Colon (tissue), 2 donors: ENCODE measurements at regions not wholly inside any gene's neighbourhood (a gene's known extent, or its start where the extent isn't known, plus 50 kb on each side); places are given as distances from the start of the nearest gene placed in this dataset.

Source experiments
- FAIRE-seq: peaks from 2 replicates; lab custom pipeline; 2012; peaks lifted over from hg19 to GRCh38; lab: Jason Lieb, UNC
- donor health status: control.
- donor health status: control.

- no peak for FAIRE-seq
Observed at GRCh38 chr6:139654888-139655782, 280.7 kb upstream of the CITED2 start.

DNA sequence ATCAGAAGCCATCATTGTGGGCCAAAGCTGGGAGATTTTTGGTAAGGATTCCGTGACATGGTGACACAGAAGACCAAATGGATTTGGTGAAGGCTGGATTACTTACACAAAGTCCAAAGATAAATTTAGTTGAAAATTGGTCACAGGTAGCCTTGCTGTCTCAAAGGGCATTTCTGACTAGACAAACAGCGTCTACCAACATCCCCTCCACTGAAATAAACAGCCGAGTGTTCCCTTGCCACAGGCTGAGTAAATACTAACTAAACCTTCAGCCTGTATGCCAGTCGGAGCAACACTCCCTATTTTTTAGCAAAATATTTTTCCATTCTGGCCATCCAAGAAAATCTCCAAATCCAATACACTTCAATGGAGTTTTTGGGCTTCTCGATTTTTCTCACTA is 279.9 kb upstream of the CITED2 start:
- no peak for FAIRE-seq

DNA sequence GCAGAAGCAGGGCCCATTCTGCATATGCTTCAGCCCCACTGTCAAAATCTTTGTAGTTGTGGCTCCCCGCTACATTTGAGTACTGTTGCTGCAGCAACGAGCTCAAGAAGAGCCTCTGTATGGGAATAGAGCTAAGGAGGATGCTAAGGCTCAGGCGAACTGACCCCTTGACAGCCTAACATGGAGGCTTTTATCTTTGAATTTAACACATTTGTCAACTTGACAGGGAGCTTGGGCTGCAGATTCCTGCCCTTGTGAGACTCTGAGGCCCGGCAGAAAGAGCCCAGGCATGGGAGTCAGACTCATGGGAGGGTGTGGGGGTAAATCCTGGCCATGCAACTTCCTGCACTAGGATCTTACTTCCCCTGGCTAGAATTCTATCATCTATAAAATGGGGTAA is 278.7 kb upstream of the CITED2 start:
- FAIRE-seq = no peak

DNA sequence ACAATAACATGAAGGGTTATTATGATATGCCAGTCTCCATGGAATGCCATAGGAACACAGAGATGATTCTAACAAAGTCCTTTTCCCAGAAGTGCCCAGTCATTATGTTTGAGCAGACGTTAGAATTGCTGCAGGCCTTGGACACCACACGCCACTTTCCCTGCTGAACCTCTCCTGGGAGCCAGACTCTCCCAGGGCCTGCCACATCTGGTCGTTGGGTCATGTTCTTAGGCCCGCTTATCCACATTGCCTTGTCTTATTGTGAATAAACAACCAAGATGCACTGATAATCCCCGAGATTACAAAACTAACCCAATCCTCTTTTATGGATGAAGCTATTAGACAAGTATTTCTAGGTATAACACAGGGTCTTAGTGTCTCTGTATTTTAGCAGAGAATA is 276.5 kb upstream of the CITED2 start:
- FAIRE-seq = no peak

DNA sequence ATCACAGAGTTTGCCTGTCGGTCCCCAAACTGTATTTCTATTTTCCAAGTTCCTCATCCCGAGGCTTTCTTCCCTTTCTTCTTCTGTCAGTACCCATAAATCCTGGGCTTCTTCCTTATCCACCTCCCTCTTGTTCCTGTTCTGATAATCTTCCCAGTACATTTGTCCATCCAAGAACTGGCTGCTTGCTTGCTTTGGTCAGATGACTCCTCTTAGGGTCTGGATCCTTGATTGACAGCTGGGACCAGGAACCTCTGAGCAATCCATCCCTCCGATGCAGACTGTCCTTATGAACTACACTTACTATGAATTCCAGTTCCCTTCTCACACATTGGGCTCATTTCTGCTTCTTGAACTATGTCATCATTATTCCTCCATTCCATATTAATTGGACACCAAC is 275.3 kb upstream of the CITED2 start:
- no peak for FAIRE-seq

DNA sequence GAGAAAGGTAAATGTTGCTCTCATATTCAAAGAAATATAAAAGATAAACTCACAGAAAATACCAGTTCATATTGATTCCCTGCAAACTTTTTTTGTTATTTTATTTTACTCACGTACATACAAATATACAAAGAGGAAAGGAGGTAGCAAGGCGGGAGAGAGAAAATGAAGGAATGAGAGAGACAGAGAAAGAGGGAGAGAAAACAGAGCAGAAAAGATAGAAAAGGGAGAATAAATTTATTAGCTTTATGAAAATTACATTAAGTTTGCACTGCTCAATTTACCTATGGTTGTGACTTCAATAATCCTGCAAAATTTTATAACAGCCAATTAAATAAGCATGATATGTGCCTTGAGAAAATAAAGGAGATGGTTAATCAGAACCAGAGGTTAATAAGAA is 274.7 kb upstream of the CITED2 start:
- FAIRE-seq = no peak

- FAIRE-seq = no peak
Observed at GRCh38 chr6:139648430-139649000, 274.1 kb upstream of the CITED2 start.

DNA sequence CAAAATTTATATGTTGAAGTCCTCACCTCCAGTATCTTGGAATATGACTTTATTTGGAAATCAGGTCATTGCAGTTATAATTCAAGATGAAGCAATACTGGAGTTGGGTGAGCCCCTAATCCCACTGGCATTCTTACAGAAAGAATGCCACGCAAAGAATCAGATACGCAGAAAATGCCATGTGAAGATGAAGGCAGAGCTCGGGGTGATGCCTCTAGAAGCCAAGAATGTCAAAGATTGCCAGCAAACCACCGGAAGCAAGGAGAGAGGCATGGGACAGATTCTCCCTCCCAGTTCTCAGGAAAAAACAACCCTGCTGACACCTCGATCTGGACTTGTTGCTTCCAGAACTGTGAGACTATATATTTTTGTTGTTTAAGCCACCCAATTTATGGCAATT is 273.4 kb upstream of the CITED2 start:
- no peak for FAIRE-seq

GRCh38 chr6:139647016-139647415 is 272.6 kb upstream of the CITED2 start:
- no peak for FAIRE-seq

- FAIRE-seq = no peak
Observed at GRCh38 chr6:139644821-139645220, 270.4 kb upstream of the CITED2 start.

DNA sequence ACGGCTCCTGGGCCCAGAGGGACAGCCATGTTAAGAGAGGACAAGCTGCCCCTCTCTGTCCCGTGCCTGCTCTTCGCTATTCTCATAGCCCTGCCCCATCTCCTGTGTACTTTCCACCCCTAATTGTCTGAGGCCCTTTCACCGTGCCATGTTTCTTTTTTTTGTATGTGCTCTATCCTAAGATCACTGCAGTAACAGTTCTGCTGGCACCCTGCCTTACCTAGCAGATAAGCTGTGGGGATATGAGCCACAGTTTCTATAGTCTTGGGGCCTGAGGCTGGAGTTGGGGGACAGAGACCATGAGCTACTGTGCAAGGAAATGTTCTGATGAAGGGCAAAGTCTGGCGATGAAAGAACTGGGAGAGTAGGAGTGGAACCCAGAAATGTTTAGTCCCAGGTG is 269.5 kb upstream of the CITED2 start:
- FAIRE-seq = no peak

- FAIRE-seq = no peak
Observed at GRCh38 chr6:139642346-139642745, 267.9 kb upstream of the CITED2 start.

- no peak for FAIRE-seq
Observed at GRCh38 chr6:139641376-139641775, 266.9 kb upstream of the CITED2 start.

DNA sequence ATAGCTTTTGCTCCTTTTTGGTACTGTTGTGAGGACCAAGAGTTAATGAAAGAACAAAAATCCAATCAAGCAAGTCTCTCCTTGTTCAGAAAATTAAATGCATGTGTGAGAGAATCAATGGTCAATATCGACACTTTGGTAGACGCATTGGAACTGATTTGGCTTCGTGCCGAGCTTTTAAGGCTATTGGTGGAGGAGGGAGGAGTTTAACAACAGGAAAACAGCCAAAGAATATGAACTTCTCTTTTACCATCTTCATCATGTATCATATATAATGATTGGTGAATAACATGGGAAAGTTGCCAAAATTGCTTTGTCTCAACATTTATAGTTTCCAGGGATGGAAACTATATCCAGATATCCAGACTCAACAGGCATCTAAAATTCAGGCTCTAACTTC is 266.5 kb upstream of the CITED2 start:
- no peak for FAIRE-seq

DNA sequence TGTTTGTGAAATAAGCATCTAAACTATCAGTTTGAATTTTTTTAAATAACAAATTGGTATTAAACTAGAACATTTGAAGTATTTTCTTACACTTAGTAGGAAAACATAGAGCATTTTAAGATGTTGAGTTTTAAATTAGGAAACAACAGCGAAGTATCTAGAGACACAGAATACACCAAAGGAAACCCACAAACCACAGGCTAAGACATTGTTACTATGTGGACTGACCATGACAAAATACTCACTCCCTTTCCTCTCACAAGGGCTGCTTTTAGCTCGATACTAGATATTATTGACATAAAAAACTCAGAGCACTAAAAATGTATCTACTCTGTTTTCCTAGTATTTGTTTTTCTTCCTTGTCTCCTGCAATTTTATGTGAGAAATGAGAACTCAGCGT is 266.0 kb upstream of the CITED2 start:
- no peak for FAIRE-seq

- no peak for FAIRE-seq
Observed at GRCh38 chr6:139639507-139639906, 265.1 kb upstream of the CITED2 start.

- FAIRE-seq = no peak
Observed at GRCh38 chr6:139638179-139638941, 263.9 kb upstream of the CITED2 start.

GRCh38 chr6:139637766-139638165 is 263.3 kb upstream of the CITED2 start:
- FAIRE-seq = no peak

DNA sequence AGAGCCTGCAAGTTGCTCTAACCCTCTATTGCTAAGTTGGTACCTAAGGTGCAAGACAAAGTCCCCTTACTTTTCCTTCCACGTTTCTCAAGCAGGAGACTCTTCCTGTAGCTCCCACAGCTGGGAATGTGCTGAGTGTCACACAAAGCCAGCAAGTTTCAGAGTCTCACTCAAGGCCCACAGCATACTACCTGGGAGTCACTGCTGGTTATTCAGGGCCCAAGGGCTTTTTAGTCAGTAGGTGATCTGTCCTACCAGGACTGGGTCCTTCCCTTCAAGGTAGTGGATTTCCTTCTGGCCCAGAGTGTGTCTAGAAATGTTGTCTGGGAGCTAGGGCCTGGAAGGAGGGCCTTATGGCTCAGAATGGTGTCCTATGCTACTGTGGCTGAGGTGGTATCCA is 261.9 kb upstream of the CITED2 start:
- no peak for FAIRE-seq

GRCh38 chr6:139635401-139636130 is 261.1 kb upstream of the CITED2 start:
- FAIRE-seq = no peak

DNA sequence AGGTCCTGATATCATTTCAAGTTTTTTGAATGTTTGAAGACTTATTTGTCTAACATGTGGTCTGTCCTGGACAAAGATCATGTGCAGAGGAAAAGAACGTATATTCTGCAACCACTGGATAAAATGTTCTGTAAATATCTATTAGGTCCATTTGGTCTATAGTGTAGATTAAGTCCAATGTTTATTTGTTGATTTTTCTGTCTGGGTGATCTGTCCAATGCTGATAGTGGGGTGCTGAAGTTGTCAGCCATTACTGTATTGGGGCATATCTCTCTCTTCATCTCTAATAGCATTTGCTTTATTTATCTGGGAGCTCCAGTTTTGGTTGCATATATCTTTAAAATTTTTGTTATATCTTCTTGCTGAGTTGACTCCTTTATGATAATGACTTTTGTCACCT is 258.4 kb upstream of the CITED2 start:
- no peak for FAIRE-seq

DNA sequence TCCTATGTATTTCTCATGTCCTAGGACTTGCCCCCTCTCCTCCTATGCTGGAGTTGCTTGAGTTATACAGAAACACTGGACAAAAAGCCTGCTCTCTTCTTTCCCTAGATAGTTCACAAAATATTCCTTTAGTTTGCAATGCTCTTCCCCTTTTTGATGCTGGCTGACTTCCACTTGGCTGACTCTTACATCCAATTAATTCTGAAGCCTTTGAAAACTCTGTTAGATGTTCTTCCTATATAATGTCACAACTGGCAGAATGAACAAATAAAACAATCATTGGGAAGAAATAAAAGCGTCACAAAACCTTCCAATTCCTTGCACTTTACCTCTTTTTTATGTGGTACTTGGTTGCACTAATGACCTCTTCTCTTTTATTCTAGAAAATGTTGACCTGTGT is 253.8 kb upstream of the CITED2 start:
- no peak for FAIRE-seq

- no peak for FAIRE-seq
Observed at GRCh38 chr6:139627091-139627490, 252.6 kb upstream of the CITED2 start.
